ENCODE measurements at regions not wholly inside any gene's neighbourhood (a gene's known extent, or its start where the extent isn't known, plus 50 kb on each side); places are given as distances from the start of the nearest gene placed in this dataset.

DNA sequence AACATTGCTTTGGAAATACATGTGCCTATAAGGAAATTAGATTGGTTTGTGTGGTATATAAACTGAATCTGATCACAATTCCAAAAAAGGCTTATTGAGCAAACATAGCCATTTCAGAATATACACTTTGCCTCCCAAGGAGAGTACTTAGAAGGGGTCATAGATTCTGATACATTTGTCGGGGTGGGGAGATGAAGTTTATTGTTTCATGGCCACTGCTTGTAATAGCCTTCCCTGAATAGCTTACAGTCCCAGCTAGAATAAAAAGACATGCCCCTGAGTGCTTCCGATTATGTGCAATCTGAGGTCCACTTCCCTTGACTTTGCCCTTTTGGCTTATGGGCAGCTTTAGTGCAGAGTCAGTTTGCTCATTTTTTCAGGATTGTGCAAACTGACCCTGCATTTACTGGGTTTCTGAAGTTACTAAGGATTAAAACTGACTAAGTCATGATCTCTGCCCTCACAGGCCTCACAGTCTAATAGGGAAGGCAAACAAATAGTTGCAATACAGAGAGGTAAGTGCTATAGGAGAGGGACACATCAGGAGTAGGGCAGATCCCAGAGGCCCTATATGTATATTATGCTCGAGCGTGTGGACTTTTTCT lies 184.2 kb downstream of the BLID start:
- no peaks in the 10 kb centered on the region for H3K9me3 Mint-ChIP-seq
- peaks cover 23 to 25% of the 10 kb centered on the region in 2 experiments for H3K4me1 Mint-ChIP-seq
- Histone ChIP-seq H3K79me2 (ENCODE audit: insufficient read depth, low read length) (no peaks in the 10 kb centered on the region), H4K8ac (replicated peaks; ENCODE audit: insufficient read length, low read depth, low read length) (no peak overlapping the region), H2AFZ (ENCODE audit: low read length) (no peak overlapping the region), H2BK120ac (ENCODE audit: low read depth, low read length, poor library complexity, severe bottlenecking) (no peak overlapping the region), H2BK5ac (ENCODE audit: insufficient read length, low read length) (no peak overlapping the region), H3K9me3 (ENCODE audit: control insufficient read depth, low read depth, low read length) (no peaks in the 10 kb centered on the region), H3K14ac (ENCODE audit: insufficient read depth, low read length) (no peak overlapping the region), H3K9ac (ENCODE audit: extremely low read depth, insufficient read length, low read length) (no peak overlapping the region), H3K18ac (ENCODE audit: insufficient read length, low read depth, low read length) (no peak overlapping the region), H4K91ac (ENCODE audit: insufficient read length, low read depth, low read length) (no peak overlapping the region), H3K79me1 (ENCODE audit: insufficient read depth, low read depth, low read length, poor library complexity, severe bottlenecking) (no peaks in the 10 kb centered on the region), H2BK20ac (ENCODE audit: low read depth, low read length, poor library complexity, severe bottlenecking) (no peak overlapping the region), H2AK5ac (ENCODE audit: insufficient read length, low read length) (no peak overlapping the region), H3K4me1 (ENCODE audit: insufficient read depth, low read length) (peaks cover 2% of the 10 kb centered on the region; the same call in 1 of the 2 replicates), H2BK12ac (ENCODE audit: insufficient read length, low read depth, low read length) (no peak overlapping the region), H3K4ac (ENCODE audit: low read depth, low read length) (no peak overlapping the region), H3K56ac (ENCODE audit: insufficient read length, low read depth, low read length) (no peak overlapping the region), H4K5ac (ENCODE audit: insufficient read length, low read depth, low read length) (no peak overlapping the region), H4K20me1 (ENCODE audit: control insufficient read depth, insufficient read depth, insufficient read length) (no peaks in the 10 kb centered on the region), H3T11ph (ENCODE audit: low read length) (no peak overlapping the region), H3K27me3 (ENCODE audit: insufficient read depth, low read length) (no peaks in the 10 kb centered on the region; the same call in 1 of the 2 replicates), H3K4me2 (ENCODE audit: insufficient read depth, insufficient read length, low read length) (no peak overlapping the region), H3K23me2 (ENCODE audit: insufficient read length, low read depth, low read length, poor library complexity, severe bottlenecking) (peaks cover 12% of the 10 kb centered on the region), H3K23ac (ENCODE audit: insufficient read length, low read depth, low read length) (no peak overlapping the region), H2BK15ac (ENCODE audit: low read depth, low read length) (no peak overlapping the region), H3K27ac (ENCODE audit: insufficient read length, low read depth, low read length) (no peak overlapping the region)
- no peak overlapping the region for H3K27ac Mint-ChIP-seq
- H3K27me3 Mint-ChIP-seq (ENCODE audit: low read depth) = peaks cover 2% of the 10 kb centered on the region
- no peak overlapping the region for H3K4me3 Mint-ChIP-seq
- no CpG with 5 or more reads among the region's 4 CpGs for WGBS (ENCODE audit: extremely low coverage, insufficient read length, low lambda C conversion rate)
- TF ChIP-seq, protein P1, sequence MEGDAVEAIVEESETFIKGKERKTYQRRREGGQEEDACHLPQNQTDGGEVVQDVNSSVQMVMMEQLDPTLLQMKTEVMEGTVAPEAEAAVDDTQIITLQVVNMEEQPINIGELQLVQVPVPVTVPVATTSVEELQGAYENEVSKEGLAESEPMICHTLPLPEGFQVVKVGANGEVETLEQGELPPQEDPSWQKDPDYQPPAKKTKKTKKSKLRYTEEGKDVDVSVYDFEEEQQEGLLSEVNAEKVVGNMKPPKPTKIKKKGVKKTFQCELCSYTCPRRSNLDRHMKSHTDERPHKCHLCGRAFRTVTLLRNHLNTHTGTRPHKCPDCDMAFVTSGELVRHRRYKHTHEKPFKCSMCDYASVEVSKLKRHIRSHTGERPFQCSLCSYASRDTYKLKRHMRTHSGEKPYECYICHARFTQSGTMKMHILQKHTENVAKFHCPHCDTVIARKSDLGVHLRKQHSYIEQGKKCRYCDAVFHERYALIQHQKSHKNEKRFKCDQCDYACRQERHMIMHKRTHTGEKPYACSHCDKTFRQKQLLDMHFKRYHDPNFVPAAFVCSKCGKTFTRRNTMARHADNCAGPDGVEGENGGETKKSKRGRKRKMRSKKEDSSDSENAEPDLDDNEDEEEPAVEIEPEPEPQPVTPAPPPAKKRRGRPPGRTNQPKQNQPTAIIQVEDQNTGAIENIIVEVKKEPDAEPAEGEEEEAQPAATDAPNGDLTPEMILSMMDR (conservative IDR thresholded peaks at IDR 0.05) = no peak
- no peak for DNase-seq
- no peaks in the 10 kb centered on the region for H3K36me3 Mint-ChIP-seq (ENCODE audit: insufficient read depth in 1 of 3, low read depth in 3 of 3)
